Prostate gland (tissue), 2 donors: ENCODE measurements at regions not wholly inside any gene's neighbourhood (a gene's known extent, or its start where the extent isn't known, plus 50 kb on each side); places are given as distances from the start of the nearest gene placed in this dataset.

ENCODE experiments used
- POLR2A ChIP-seq: fragments of 450-650 bp; IDR thresholded peaks from one replicate; pipeline ENCODE4 v1.6.1; 2016; ENCODE audit warnings: antibody characterized with exemption, mild to moderate bottlenecking
- POLR2AphosphoS5 ChIP-seq: sonication (generic); formaldehyde crosslinking; IDR thresholded peaks from one replicate; pipeline ENCODE4 v1.6.1; 2017; ENCODE audit warnings: antibody characterized with exemption
- TF ChIP-seq, protein P1 (sequence below), 4 experiments: fragments of 200-600 bp in 2 of 4; fragments of 450-650 bp in 2 of 4; sonication (generic) in 2 of 4; IDR thresholded peaks; 1 replicate in 3 of 4; 2 replicates in 1 of 4; pipeline ENCODE4 v1.5.1; 2016 to 2019; ENCODE audit warnings: antibody characterized with exemption in 4 of 4, mild to moderate bottlenecking in 2 of 4, moderate library complexity in 2 of 4

DNA sequence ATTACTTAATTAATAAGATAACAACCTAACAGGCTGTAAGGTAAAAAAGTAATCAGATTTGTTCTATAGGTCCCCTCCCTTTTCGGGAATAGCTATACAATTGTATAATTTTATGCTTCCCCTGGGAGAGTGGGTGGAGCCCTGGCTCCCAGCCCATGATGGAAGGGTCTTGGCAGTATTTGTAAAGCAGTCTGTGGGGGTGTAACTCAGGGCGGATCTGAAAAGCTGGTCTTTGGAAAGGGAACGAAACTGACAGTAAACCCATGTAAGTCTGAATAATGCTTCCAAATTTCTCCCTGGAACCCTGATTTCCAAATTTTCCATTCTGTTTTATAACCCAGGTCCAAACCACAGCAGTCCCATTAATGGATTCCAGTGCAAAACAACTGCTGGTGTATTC lies 110.4 kb downstream of the DAD1 start:
- TF ChIP-seq, protein P1, sequence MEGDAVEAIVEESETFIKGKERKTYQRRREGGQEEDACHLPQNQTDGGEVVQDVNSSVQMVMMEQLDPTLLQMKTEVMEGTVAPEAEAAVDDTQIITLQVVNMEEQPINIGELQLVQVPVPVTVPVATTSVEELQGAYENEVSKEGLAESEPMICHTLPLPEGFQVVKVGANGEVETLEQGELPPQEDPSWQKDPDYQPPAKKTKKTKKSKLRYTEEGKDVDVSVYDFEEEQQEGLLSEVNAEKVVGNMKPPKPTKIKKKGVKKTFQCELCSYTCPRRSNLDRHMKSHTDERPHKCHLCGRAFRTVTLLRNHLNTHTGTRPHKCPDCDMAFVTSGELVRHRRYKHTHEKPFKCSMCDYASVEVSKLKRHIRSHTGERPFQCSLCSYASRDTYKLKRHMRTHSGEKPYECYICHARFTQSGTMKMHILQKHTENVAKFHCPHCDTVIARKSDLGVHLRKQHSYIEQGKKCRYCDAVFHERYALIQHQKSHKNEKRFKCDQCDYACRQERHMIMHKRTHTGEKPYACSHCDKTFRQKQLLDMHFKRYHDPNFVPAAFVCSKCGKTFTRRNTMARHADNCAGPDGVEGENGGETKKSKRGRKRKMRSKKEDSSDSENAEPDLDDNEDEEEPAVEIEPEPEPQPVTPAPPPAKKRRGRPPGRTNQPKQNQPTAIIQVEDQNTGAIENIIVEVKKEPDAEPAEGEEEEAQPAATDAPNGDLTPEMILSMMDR (IDR thresholded peaks at IDR 0.05): no peak
- TF ChIP-seq POLR2A (no peak), POLR2AphosphoS5 (no peak)
